HG02840 (cell line): ENCODE measurements at regions not wholly inside any gene's neighbourhood (a gene's known extent, or its start where the extent isn't known, plus 50 kb on each side); places are given as distances from the start of the nearest gene placed in this dataset.

Experiments
- ATAC-seq: cut with Tn5 transposase; IDR thresholded peaks from one replicate; pipeline ENCODE4 v1.9.1; 2021; ENCODE audit warnings: mild to moderate bottlenecking, moderate library complexity, moderate number of reproducible peaks; ENCODE audit not compliant: unreplicated experiment, low FRiP score

- no peak for ATAC-seq
Measured at GRCh38 chr10:77711683-77712049, 74.1 kb upstream of the KCNMA1 start.

- ATAC-seq: peak; percentile 81
Measured at GRCh38 chr10:77710759-77711682, 73.4 kb upstream of the KCNMA1 start.

GRCh38 chr10:77710081-77710551, 72.5 kb upstream of the KCNMA1 start:
- ATAC-seq: no peak

- ATAC-seq: no peak
Measured at GRCh38 chr10:77707570-77707969, 70.0 kb upstream of the KCNMA1 start.

GRCh38 chr10:77702166-77702565, 64.6 kb upstream of the KCNMA1 start:
- ATAC-seq: no peak

GRCh38 chr10:77700086-77700485, 62.5 kb upstream of the KCNMA1 start:
- ATAC-seq: no peak

- no peak for ATAC-seq
Measured at GRCh38 chr10:77699080-77699645, 61.6 kb upstream of the KCNMA1 start.

GRCh38 chr10:77698267-77698931, 60.8 kb upstream of the KCNMA1 start:
- no peak for ATAC-seq

GRCh38 chr10:77696584-77696983, 59.0 kb upstream of the KCNMA1 start:
- ATAC-seq: no peak

- ATAC-seq: no peak
Measured at GRCh38 chr10:77695186-77695585, 57.6 kb upstream of the KCNMA1 start.

- ATAC-seq: no peak
Measured at GRCh38 chr10:77692782-77693181, 55.2 kb upstream of the KCNMA1 start.

- ATAC-seq: no peak
Measured at GRCh38 chr10:77689339-77689738, 51.7 kb upstream of the KCNMA1 start.

GRCh38 chr10:77687621-77688020, 50.0 kb upstream of the KCNMA1 start:
- ATAC-seq: no peak
